ENCODE measurements at regions not wholly inside any gene's neighbourhood (a gene's known extent, or its start where the extent isn't known, plus 50 kb on each side); places are given as distances from the start of the nearest gene placed in this dataset.

DNA sequence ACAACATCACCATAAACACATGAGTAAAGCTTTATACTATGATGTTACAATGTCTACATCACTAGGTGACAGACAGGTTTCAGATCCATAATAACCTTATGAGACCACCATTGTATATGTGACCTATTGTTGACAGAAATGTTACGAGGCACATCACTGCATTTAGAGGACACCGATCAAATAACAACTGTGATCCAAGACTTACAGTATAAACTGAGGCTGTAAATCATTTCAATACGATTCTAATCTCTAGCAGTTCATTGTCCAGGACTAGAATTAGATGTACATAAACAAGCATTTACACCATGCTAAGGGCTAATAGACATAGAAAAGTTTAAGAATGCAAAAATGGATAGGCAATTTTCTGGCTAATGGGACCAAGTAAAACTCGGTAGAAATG, 491.9 kb upstream of the ROBO1 start:
- TF ChIP-seq POLR2AphosphoS5 (IDR thresholded peaks at IDR 0.05) (no peak), POLR2A (IDR thresholded peaks at IDR 0.05) (no peak)
- TF ChIP-seq, protein P1, sequence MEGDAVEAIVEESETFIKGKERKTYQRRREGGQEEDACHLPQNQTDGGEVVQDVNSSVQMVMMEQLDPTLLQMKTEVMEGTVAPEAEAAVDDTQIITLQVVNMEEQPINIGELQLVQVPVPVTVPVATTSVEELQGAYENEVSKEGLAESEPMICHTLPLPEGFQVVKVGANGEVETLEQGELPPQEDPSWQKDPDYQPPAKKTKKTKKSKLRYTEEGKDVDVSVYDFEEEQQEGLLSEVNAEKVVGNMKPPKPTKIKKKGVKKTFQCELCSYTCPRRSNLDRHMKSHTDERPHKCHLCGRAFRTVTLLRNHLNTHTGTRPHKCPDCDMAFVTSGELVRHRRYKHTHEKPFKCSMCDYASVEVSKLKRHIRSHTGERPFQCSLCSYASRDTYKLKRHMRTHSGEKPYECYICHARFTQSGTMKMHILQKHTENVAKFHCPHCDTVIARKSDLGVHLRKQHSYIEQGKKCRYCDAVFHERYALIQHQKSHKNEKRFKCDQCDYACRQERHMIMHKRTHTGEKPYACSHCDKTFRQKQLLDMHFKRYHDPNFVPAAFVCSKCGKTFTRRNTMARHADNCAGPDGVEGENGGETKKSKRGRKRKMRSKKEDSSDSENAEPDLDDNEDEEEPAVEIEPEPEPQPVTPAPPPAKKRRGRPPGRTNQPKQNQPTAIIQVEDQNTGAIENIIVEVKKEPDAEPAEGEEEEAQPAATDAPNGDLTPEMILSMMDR (IDR thresholded peaks at IDR 0.05): no peak

Data from gastroesophageal sphincter (tissue), 3 donors.